Endothelial cell of umbilical vein (primary cell): ENCODE measurements at regions not wholly inside any gene's neighbourhood (a gene's known extent, or its start where the extent isn't known, plus 50 kb on each side); places are given as distances from the start of the nearest gene placed in this dataset.

Experiments used
- CTCF ChIP-seq, 2 donors: IDR thresholded peaks; 1 replicate in 1 of 2; 2 replicates in 1 of 2; pipeline ENCODE4 v1.5.1; 2011; ENCODE audit warnings: low read length in 2 of 2, mild to moderate bottlenecking in 2 of 2, moderate library complexity in 2 of 2, control low read depth in 1 of 2, inconsistent platforms in 1 of 2, low read depth in 1 of 2; ENCODE audit not compliant: insufficient read depth in 1 of 2; ENCODE audit errors: extremely low read depth in 1 of 2
- EZH2 ChIP-seq: IDR thresholded peaks from 2 replicates; pipeline ENCODE4 v1.6.1; 2012; ENCODE audit warnings: borderline replicate concordance, low read depth, mild to moderate bottlenecking, moderate library complexity, low read length, inconsistent platforms; ENCODE audit not compliant: severe bottlenecking
- GATA2 ChIP-seq: IDR thresholded peaks from 2 replicates; pipeline ENCODE4 v1.7.0; 2011; ENCODE audit warnings: low read depth, mild to moderate bottlenecking, moderate library complexity, mixed read lengths, low read length; ENCODE audit not compliant: insufficient read length, insufficient read depth
- JUN ChIP-seq: IDR thresholded peaks from 2 replicates; pipeline ENCODE4 v1.6.1; 2011; ENCODE audit warnings: borderline replicate concordance, low read depth; ENCODE audit not compliant: insufficient read length, insufficient read depth
- MAX ChIP-seq: IDR thresholded peaks from 2 replicates; pipeline ENCODE4 v1.6.1; 2011; ENCODE audit not compliant: insufficient read depth, insufficient read length
- MYC ChIP-seq: IDR thresholded peaks from one replicate; pipeline ENCODE4 v1.6.1; 2011; ENCODE audit warnings: mild to moderate bottlenecking, low read depth, low read length
- POLR2A ChIP-seq: IDR thresholded peaks from 2 replicates; pipeline ENCODE4 v1.6.1; 2012; ENCODE audit warnings: low read depth, mild to moderate bottlenecking, control low read depth, low read length
- POLR2AphosphoS5 ChIP-seq: IDR thresholded peaks from 2 replicates; pipeline ENCODE4 v1.6.1; 2012; ENCODE audit warnings: low read depth, mild to moderate bottlenecking, control low read depth, low read length, moderate library complexity; ENCODE audit not compliant: insufficient read depth

GRCh38 chr14:29039171-29039570, 272.6 kb downstream of the FOXG1 start:
- TF ChIP-seq CTCF (IDR thresholded peaks at IDR 0.05; ENCODE audit: extremely low read depth in 1 of 2, insufficient read depth in 1 of 2, low read depth in 1 of 2, low read length in 2 of 2) (no peak), POLR2AphosphoS5 (no peak), EZH2 (no peak), MAX (no peak), POLR2A (no peak), JUN (no peak), GATA2 (no peak), MYC (no peak)
